CD4-positive, alpha-beta T cell treated with Interleukin-17A for 1 hour (primary cell): ENCODE measurements at regions not wholly inside any gene's neighbourhood (a gene's known extent, or its start where the extent isn't known, plus 50 kb on each side); places are given as distances from the start of the nearest gene placed in this dataset.

Source experiments
- DNase-seq: peaks from one replicate; pipeline ENCODE4 v3.0.0-alpha.2; 2020

- DNase-seq: no peak
These were observed 173.4 kb upstream of the CTBP2 start for GRCh38 chr10:125333769-125334168.

GRCh38 chr10:125333209-125333591 is 172.8 kb upstream of the CTBP2 start:
- DNase-seq: no peak

- DNase-seq: no peak
These were observed 172.3 kb upstream of the CTBP2 start for GRCh38 chr10:125332548-125333208.

DNA sequence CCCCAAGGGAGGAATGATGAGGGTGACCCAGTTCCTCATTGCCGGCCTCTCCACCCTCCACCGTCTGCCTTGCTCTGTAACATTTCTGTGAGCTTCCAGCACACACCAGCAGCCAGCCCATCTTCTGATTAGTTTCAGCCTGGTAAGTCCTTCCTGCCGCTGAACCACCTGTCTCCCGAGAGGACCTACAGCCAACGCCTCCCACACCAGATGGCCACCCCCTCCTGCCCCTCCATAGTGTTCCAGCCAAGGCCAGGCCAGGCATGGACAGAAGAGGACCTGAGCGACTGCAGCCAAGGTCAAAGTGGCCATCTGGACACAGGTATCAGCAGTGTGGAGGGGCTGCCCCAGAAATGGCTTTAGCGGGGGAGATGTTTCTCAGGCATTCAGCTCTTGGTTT is 170.7 kb upstream of the CTBP2 start:
- DNase-seq: no peak

DNA sequence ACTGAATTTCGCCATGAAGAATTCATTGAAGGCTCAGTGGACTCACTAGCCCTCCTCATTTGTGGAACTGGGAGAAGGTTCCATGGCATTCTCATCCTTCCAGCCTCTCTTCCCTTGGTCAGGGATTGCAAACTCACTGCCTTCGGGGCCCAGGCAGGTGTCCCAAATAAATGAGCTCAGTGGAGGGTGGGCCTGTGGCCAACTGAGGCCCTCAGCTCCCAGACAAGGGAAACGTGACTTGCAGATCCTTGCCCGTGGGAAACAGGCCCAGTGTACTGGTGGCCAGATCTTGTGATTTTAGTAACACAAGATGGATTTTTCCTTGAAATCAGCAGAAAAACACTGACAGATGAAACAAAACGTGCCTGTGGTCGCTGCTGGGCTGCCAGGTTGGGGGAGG is 168.7 kb upstream of the CTBP2 start:
- no peak for DNase-seq

DNA sequence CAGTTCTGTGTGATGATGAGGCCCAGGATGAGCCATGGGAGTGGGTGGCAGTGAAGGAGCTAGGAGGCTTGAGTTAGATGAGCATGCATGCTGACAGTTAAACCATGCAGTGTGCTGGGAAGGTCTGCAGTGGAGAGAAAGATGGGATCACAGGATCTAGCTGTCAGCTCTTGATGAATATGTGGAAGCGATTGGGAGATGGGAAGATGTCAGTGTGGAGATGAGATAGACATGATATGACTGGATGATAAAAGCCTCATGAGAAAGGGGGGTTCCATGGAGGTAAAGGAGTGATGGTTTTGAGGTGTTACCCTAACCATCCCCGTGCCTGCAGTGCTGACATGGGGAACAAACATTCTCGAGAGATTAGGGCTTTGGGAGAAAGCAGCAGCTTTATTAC is 165.0 kb upstream of the CTBP2 start:
- DNase-seq: no peak

- DNase-seq: no peak
These were observed 156.1 kb upstream of the CTBP2 start for GRCh38 chr10:125316436-125316835.

DNA sequence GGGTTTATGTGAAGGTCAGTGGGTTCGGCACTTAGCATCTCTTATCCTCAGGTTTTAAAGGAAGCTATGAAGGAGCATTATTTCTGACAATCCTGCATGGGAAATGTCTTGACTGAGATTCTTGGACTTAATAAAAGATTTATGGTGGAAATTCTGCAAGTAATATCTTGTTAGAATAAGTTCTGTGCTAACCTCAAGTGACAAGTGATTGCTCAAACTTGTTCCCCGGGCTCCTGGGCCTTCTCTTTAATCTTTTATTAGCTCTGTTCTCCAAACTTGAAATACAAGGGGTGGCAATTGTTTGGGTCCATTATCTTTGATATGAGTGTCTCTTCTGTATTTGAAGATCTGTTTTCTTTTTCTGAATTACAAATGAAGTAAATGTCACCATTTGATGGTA is 140.6 kb upstream of the CTBP2 start:
- DNase-seq: no peak

DNA sequence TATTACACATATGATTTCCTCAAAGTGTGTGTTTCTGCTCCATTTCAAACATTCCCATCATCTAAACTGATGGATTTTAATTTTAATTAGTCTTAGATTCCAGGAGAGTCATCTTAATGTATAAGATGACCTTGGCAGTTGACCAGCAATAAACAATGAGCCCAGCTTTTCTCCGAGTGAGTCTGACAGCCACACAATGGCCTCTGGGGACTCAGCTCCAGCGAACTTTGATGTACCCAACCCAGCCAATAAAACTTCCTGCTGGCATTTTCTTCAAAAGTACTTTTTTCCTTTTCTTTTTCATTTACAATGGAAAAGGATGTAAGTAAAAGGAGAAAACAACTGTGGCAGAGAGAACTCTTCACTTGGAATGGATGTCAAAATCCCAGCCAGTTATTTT is 139.1 kb upstream of the CTBP2 start:
- DNase-seq: no peak

DNA sequence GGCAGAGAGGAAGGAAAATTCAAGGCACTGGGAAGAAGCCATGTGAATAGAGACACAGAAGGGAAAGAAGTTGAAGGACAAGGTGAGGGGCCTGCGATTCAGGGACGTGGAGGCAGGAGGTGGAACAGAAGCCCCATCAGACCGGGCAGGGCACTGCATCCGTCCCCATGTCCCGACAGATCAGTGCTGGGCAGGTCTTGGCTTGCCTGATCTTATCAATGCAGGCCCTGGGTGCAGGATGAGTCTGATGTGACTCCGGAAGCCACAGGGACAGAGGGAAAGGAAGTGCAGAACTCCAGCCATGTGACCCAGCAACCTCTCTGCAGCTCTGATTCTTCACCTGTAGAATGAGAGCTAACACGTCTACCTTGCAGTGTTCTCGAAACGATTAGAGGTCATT is 136.2 kb upstream of the CTBP2 start:
- no peak for DNase-seq

DNA sequence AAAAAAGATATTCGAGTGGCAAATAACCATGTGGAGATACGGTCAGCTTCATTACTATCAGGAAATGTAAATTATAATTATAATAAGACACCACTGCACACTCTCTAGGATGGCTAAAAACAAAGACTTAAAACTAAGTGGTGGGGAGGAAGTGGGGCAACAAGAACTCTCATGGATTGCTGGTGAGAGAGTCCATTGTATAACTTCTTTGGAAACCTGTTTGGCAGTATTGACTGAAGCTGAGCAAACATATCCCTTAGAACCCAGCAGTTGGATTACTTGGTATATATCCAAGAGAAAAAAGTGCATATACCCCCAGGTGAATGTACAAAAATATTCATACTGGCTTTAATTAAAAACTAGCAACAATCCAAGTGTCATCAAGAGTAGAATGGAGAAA is 133.7 kb upstream of the CTBP2 start:
- DNase-seq: no peak

GRCh38 chr10:125291836-125292235 is 131.5 kb upstream of the CTBP2 start:
- no peak for DNase-seq

GRCh38 chr10:125289461-125289860 is 129.1 kb upstream of the CTBP2 start:
- DNase-seq: no peak

GRCh38 chr10:125284875-125285597 is 124.7 kb upstream of the CTBP2 start:
- no peak for DNase-seq

GRCh38 chr10:125283836-125284614 is 123.7 kb upstream of the CTBP2 start:
- no peak for DNase-seq

- DNase-seq: no peak
These were observed 123.0 kb upstream of the CTBP2 start for GRCh38 chr10:125283191-125283835.

GRCh38 chr10:125281091-125281490 is 120.7 kb upstream of the CTBP2 start:
- DNase-seq: no peak

GRCh38 chr10:125276133-125276532 is 115.8 kb upstream of the CTBP2 start:
- no peak for DNase-seq

GRCh38 chr10:125274961-125275360 is 114.6 kb upstream of the CTBP2 start:
- no peak for DNase-seq

DNA sequence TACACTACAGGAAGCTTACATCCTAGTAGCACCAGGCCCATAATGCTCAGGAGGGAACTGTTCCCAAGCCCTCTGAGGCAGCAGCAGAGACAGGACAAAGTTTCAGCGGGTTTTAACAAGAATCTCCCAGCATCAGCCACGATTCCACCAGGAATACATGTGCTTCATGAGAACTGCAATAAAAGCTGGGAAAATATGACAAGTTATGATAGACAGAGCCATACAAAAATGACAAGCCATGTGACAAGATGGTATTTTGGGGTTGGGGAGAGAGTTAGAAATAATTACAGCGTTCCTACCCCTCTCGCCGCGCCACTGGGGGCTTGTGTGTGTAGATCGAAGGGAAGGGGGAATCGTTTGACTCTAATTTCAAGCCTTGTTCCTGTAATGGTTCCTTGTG is 112.7 kb upstream of the CTBP2 start:
- no peak for DNase-seq

- DNase-seq: no peak
These were observed 109.4 kb upstream of the CTBP2 start for GRCh38 chr10:125269716-125270115.

- no peak for DNase-seq
These were observed 106.6 kb upstream of the CTBP2 start for GRCh38 chr10:125266966-125267365.

DNA sequence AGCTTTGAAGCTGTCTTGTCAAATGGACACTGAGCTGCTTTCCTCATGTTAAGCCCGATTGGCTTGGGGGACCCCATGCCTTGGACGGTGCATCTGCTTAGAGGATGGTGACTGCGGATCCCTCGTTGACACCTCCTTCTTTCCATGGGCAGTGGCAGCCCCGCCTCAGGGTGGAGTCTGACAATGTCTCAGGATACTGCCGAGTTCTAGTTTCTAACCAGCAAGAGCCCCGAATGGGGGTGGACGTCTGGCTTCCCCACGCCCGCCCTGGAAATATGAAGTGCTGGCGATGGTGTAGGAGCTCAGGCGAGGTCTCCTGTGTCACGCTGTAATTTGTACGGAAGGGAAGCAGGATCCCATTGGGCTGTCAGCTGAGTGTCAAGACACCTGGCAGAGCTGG is 106.2 kb upstream of the CTBP2 start:
- DNase-seq: no peak

- no peak for DNase-seq
These were observed 105.2 kb upstream of the CTBP2 start for GRCh38 chr10:125265579-125265955.
